Calu3 (cell line): ENCODE measurements at regions not wholly inside any gene's neighbourhood (a gene's known extent, or its start where the extent isn't known, plus 50 kb on each side); places are given as distances from the start of the nearest gene placed in this dataset.

Source experiments
- BruUV-seq: library from RNA; stranded (reverse); fragments of 400-500 nt; replicated peaks from 2 replicates; lab custom pipeline; 2021; lab: Mats Ljungman, UMichigan
- CTCF ChIA-PET: fragments of 300-600 bp; sonication (Branson Sonifier 250); formaldehyde crosslinking; loops from one replicate; lab custom pipeline; 2022; ENCODE audit warnings: antibody characterized with exemption; lab: Charles Lee
- DNase-seq: peaks from one replicate; pipeline ENCODE4 v3.0.0; 2022
- H3K27ac Mint-ChIP-seq: one replicate; pipeline ENCODE4 v1.8.0; 2022; ENCODE audit warnings: mixed read lengths; ENCODE audit not compliant: unreplicated experiment
- H3K27me3 Mint-ChIP-seq: one replicate; pipeline ENCODE4 v1.8.0; 2022; ENCODE audit warnings: mixed read lengths; ENCODE audit not compliant: unreplicated experiment
- H3K36me3 Mint-ChIP-seq: one replicate; pipeline ENCODE4 v1.8.0; 2022; ENCODE audit warnings: mild to moderate bottlenecking, moderate library complexity, mixed read lengths; ENCODE audit not compliant: insufficient read depth, unreplicated experiment
- H3K4me1 Mint-ChIP-seq: one replicate; pipeline ENCODE4 v1.8.0; 2022; ENCODE audit warnings: mild to moderate bottlenecking, low read depth, mixed read lengths; ENCODE audit not compliant: unreplicated experiment
- H3K4me3 Mint-ChIP-seq: one replicate; pipeline ENCODE4 v1.8.0; 2022; ENCODE audit warnings: mild to moderate bottlenecking, low read depth, moderate library complexity, mixed read lengths; ENCODE audit not compliant: unreplicated experiment
- H3K9me3 Mint-ChIP-seq: one replicate; pipeline ENCODE4 v1.8.0; 2022; ENCODE audit warnings: low read depth, mixed read lengths; ENCODE audit not compliant: unreplicated experiment
- intact Hi-C: fragments of 100-400 bp; cut with micrococcal nuclease; formaldehyde crosslinking; loops from one replicate; pipeline ENCODE4 v1.10.0; 2022; ENCODE audit not compliant: unreplicated experiment
- TF ChIP-seq, protein P1 (sequence below): fragments of 200-600 bp; IDR thresholded peaks from one replicate; pipeline ENCODE4 v1.8.0; 2022; ENCODE audit warnings: antibody characterized with exemption; ENCODE audit not compliant: unreplicated experiment

- TF ChIP-seq, protein P1, sequence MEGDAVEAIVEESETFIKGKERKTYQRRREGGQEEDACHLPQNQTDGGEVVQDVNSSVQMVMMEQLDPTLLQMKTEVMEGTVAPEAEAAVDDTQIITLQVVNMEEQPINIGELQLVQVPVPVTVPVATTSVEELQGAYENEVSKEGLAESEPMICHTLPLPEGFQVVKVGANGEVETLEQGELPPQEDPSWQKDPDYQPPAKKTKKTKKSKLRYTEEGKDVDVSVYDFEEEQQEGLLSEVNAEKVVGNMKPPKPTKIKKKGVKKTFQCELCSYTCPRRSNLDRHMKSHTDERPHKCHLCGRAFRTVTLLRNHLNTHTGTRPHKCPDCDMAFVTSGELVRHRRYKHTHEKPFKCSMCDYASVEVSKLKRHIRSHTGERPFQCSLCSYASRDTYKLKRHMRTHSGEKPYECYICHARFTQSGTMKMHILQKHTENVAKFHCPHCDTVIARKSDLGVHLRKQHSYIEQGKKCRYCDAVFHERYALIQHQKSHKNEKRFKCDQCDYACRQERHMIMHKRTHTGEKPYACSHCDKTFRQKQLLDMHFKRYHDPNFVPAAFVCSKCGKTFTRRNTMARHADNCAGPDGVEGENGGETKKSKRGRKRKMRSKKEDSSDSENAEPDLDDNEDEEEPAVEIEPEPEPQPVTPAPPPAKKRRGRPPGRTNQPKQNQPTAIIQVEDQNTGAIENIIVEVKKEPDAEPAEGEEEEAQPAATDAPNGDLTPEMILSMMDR = no peak
- Mint-ChIP-seq H3K9me3 (no peaks in the 10 kb centered on the region), H3K4me1 (peaks cover 11% of the 10 kb centered on the region), H3K4me3 (no peak overlapping the region), H3K27ac (no peak overlapping the region), H3K36me3 (no peaks in the 10 kb centered on the region), H3K27me3 (no peaks in the 10 kb centered on the region)
- CTCF ChIA-PET = no interaction called here
- BruUV-seq = no TSS peak
- intact Hi-C loops = no loop called here
- no peak for DNase-seq
Observed at GRCh38 chr5:68999181-68999580, 94.6 kb upstream of the SLC30A5 start.

DNA sequence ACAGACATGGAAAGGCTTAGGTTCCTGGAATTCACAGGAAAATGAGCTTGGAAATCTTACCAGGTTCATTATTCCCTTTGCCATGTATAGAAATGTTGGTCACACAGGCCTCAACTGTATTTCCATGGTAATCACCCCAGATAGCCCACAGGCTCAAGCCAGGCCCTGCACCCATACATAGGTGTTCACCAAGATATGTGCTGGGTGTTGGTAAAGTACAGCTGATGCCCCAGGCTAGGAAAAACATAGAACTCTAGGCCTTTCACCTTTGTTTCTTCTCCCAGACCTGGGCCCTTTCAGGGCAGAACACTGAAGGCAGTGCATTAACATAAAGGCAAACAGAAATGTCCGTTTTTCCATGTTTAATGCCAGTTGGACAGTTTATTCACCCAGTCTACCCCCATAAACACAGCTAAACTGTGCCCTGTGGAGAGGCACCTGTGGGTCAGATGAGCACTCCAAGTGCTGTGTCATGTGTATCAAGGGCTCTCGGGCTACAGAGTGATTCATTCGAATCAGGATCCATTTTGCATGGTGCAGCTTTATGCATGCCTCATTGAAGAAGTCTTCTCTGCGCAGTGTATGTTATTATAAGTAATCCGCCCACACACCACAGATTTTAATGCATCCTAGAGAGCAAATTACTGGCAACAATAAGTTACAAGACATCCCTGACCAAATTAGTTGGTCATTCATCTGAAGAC lies 93.4 kb upstream of the SLC30A5 start:
- TF ChIP-seq, protein P1 = no peak
- no TSS peak for BruUV-seq
- intact Hi-C loops = no loop called here
- Mint-ChIP-seq H3K27me3 (no peaks in the 10 kb centered on the region), H3K4me3 (no peak overlapping the region), H3K27ac (no peak overlapping the region), H3K4me1 (peaks cover 10% of the 10 kb centered on the region), H3K9me3 (no peaks in the 10 kb centered on the region), H3K36me3 (no peaks in the 10 kb centered on the region)
- CTCF ChIA-PET = interaction anchor here (0.6 kb wide), 1 partner anchor 49 kb away, joined by 3 read pairs; no protein-coding TSS in a partner anchor
- no peak for DNase-seq

- H3K36me3 Mint-ChIP-seq = no peaks in the 10 kb centered on the region
- no TSS peak for BruUV-seq
- intact Hi-C loops = no loop called here
- no peak overlapping the region for H3K4me3 Mint-ChIP-seq
- DNase-seq = no peak
- peaks cover 4% of the 10 kb centered on the region for H3K4me1 Mint-ChIP-seq
- H3K27me3 Mint-ChIP-seq = peaks cover 2% of the 10 kb centered on the region
- H3K9me3 Mint-ChIP-seq = no peaks in the 10 kb centered on the region
- H3K27ac Mint-ChIP-seq = no peak overlapping the region
- TF ChIP-seq, protein P1 = no peak
- CTCF ChIA-PET = interaction anchor here (0.6 kb wide), 2 partner anchors 28 to 50 kb away, joined by 3 to 5 read pairs; no protein-coding TSS in a partner anchor
Observed at GRCh38 chr5:69000949-69001348, 92.9 kb upstream of the SLC30A5 start.

DNA sequence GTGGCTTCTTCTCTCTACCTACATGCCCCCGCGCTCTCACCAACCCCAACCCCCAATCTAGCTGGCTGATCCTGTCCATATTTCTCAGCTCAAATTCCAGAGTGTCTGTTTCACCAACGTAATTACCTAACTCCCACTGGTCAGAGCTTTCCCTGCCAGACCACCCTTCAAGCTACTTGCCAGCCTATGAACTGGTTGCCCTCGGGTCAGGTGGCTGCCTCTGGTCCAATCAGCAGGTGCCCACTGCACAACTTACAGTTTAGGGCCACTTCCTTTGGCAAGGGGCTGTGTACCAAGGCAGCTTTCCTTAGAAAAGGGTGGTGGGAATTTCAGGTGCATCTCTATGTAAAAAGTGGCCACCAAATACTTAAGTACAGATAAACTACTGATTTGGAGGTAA lies 92.2 kb upstream of the SLC30A5 start:
- Mint-ChIP-seq H3K27ac (no peak overlapping the region), H3K4me3 (no peak overlapping the region), H3K9me3 (no peaks in the 10 kb centered on the region), H3K36me3 (no peaks in the 10 kb centered on the region), H3K4me1 (no peaks in the 10 kb centered on the region), H3K27me3 (peaks cover 9% of the 10 kb centered on the region)
- no TSS peak for BruUV-seq
- intact Hi-C loops = no loop called here
- TF ChIP-seq, protein P1 = no peak
- CTCF ChIA-PET = no interaction called here
- no peak for DNase-seq
